ENCODE measurements at regions not wholly inside any gene's neighbourhood (a gene's known extent, or its start where the extent isn't known, plus 50 kb on each side); places are given as distances from the start of the nearest gene placed in this dataset.

DNA sequence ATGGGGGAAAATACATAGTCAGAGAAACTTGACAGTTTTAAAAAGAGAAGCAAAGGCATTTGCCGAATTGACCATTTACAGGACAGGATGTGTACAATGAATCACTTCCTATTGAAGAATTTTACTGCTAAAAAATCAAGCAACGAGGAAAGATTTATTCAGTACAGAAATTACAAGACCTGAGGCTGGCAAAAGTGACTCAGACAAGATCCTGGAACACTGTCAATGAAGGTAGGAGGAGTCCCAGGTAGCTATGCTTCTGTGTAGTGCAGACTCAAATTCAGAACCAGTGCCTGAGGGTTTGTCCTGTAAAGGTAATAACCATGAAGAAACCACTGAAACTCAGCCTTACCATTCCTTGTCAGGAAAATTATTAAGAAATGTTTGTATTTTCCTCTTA lies 120.9 kb downstream of the ZMAT3 start:
- TF ChIP-seq, protein P1, sequence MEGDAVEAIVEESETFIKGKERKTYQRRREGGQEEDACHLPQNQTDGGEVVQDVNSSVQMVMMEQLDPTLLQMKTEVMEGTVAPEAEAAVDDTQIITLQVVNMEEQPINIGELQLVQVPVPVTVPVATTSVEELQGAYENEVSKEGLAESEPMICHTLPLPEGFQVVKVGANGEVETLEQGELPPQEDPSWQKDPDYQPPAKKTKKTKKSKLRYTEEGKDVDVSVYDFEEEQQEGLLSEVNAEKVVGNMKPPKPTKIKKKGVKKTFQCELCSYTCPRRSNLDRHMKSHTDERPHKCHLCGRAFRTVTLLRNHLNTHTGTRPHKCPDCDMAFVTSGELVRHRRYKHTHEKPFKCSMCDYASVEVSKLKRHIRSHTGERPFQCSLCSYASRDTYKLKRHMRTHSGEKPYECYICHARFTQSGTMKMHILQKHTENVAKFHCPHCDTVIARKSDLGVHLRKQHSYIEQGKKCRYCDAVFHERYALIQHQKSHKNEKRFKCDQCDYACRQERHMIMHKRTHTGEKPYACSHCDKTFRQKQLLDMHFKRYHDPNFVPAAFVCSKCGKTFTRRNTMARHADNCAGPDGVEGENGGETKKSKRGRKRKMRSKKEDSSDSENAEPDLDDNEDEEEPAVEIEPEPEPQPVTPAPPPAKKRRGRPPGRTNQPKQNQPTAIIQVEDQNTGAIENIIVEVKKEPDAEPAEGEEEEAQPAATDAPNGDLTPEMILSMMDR (IDR thresholded peaks at IDR 0.05) = no peak
- no peak for TF ChIP-seq POLR2A (IDR thresholded peaks at IDR 0.05)

Data from testis (tissue), 2 donors.